ENCODE measurements at regions not wholly inside any gene's neighbourhood (a gene's known extent, or its start where the extent isn't known, plus 50 kb on each side); places are given as distances from the start of the nearest gene placed in this dataset.

DNA sequence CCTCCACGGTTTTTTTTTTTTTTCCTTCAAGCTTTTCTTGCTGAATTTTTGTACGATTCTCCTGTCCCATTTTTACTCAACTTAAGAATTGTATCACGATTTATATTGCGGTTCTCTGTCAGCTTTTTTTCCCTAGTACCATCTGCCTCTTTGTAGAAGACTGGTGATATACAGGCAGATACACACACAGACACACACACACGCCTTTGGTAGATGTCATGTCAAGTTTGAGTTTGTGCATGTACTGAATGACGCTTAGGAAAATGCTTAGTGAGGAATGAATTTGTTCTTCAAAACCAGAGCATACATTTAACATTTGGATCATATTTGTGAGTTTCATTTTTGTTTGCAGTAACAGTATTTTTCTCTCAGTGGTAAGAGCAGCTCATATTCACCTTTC is 82.0 kb upstream of the MBNL2 start (continued):
- no peak for TF ChIP-seq SRSF9 (IDR thresholded peaks at IDR 0.05; ENCODE audit: borderline replicate concordance, insufficient read depth, low read depth, low read length, poor library complexity, severe bottlenecking)
- TF ChIP-seq RCOR2 (CRISPR knock-in tag; IDR thresholded peaks at IDR 0.05) = no peak
- no peak for TF ChIP-seq MYC (CRISPR knock-in tag; IDR thresholded peaks at IDR 0.05; ENCODE audit: borderline replicate concordance)
- TF ChIP-seq, protein P1, sequence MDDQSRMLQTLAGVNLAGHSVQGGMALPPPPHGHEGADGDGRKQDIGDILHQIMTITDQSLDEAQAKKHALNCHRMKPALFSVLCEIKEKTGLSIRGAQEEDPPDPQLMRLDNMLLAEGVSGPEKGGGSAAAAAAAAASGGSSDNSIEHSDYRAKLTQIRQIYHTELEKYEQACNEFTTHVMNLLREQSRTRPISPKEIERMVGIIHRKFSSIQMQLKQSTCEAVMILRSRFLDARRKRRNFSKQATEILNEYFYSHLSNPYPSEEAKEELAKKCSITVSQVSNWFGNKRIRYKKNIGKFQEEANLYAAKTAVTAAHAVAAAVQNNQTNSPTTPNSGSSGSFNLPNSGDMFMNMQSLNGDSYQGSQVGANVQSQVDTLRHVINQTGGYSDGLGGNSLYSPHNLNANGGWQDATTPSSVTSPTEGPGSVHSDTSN (CRISPR knock-in tag; IDR thresholded peaks at IDR 0.05; ENCODE audit: borderline replicate concordance) = no peak
- TF ChIP-seq, protein P2, sequence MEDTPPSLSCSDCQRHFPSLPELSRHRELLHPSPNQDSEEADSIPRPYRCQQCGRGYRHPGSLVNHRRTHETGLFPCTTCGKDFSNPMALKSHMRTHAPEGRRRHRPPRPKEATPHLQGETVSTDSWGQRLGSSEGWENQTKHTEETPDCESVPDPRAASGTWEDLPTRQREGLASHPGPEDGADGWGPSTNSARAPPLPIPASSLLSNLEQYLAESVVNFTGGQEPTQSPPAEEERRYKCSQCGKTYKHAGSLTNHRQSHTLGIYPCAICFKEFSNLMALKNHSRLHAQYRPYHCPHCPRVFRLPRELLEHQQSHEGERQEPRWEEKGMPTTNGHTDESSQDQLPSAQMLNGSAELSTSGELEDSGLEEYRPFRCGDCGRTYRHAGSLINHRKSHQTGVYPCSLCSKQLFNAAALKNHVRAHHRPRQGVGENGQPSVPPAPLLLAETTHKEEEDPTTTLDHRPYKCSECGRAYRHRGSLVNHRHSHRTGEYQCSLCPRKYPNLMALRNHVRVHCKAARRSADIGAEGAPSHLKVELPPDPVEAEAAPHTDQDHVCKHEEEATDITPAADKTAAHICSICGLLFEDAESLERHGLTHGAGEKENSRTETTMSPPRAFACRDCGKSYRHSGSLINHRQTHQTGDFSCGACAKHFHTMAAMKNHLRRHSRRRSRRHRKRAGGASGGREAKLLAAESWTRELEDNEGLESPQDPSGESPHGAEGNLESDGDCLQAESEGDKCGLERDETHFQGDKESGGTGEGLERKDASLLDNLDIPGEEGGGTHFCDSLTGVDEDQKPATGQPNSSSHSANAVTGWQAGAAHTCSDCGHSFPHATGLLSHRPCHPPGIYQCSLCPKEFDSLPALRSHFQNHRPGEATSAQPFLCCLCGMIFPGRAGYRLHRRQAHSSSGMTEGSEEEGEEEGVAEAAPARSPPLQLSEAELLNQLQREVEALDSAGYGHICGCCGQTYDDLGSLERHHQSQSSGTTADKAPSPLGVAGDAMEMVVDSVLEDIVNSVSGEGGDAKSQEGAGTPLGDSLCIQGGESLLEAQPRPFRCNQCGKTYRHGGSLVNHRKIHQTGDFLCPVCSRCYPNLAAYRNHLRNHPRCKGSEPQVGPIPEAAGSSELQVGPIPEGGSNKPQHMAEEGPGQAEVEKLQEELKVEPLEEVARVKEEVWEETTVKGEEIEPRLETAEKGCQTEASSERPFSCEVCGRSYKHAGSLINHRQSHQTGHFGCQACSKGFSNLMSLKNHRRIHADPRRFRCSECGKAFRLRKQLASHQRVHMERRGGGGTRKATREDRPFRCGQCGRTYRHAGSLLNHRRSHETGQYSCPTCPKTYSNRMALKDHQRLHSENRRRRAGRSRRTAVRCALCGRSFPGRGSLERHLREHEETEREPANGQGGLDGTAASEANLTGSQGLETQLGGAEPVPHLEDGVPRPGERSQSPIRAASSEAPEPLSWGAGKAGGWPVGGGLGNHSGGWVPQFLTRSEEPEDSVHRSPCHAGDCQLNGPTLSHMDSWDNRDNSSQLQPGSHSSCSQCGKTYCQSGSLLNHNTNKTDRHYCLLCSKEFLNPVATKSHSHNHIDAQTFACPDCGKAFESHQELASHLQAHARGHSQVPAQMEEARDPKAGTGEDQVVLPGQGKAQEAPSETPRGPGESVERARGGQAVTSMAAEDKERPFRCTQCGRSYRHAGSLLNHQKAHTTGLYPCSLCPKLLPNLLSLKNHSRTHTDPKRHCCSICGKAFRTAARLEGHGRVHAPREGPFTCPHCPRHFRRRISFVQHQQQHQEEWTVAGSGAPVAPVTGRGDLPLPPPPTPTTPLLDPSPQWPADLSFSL (CRISPR knock-in tag; IDR thresholded peaks at IDR 0.05) = no peak
- TF ChIP-seq NFRKB (IDR thresholded peaks at IDR 0.05) = no peak
- TF ChIP-seq, protein P3, sequence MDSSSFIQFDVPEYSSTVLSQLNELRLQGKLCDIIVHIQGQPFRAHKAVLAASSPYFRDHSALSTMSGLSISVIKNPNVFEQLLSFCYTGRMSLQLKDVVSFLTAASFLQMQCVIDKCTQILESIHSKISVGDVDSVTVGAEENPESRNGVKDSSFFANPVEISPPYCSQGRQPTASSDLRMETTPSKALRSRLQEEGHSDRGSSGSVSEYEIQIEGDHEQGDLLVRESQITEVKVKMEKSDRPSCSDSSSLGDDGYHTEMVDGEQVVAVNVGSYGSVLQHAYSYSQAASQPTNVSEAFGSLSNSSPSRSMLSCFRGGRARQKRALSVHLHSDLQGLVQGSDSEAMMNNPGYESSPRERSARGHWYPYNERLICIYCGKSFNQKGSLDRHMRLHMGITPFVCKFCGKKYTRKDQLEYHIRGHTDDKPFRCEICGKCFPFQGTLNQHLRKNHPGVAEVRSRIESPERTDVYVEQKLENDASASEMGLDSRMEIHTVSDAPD (CRISPR knock-in tag; IDR thresholded peaks at IDR 0.05) = no peak
- no peak for TF ChIP-seq FOXC1 (CRISPR knock-in tag; IDR thresholded peaks at IDR 0.05; ENCODE audit: borderline replicate concordance)
- no peak for TF ChIP-seq IRX3 (CRISPR knock-in tag; IDR thresholded peaks at IDR 0.05; ENCODE audit: borderline replicate concordance, low read depth)
- no peak for TF ChIP-seq ZNF749 (CRISPR knock-in tag; IDR thresholded peaks at IDR 0.05; ENCODE audit: borderline replicate concordance)
